ENCODE measurements at regions not wholly inside any gene's neighbourhood (a gene's known extent, or its start where the extent isn't known, plus 50 kb on each side); places are given as distances from the start of the nearest gene placed in this dataset.

DNA sequence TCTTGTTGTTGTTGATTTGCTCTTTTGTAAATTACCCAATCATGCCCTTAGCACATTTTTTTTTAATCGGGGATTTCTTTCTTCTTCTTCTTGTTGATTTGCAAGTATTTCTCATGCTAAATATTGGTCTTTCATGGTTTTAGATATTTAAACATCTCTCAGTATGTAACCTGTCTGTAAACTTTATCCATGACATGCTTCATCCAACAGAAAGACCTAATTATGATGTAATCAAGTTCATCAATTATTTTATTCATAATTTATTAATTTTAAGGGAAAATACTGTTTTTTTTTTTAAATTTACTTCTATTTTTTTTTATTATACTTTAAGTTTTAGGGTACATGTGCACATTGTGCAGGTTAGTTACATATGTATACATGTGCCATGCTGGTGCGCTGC is 69.8 kb downstream of the TNFSF18 start:
- TF ChIP-seq RARB (CRISPR knock-in tag; IDR thresholded peaks at IDR 0.05) (no peak), ISL1 (CRISPR knock-in tag; IDR thresholded peaks at IDR 0.05) (no peak), SNAI2 (CRISPR knock-in tag; IDR thresholded peaks at IDR 0.05) (no peak), ARNTL (CRISPR knock-in tag; IDR thresholded peaks at IDR 0.05; ENCODE audit: borderline replicate concordance, low read depth) (no peak), GLIS3 (CRISPR knock-in tag; IDR thresholded peaks at IDR 0.05) (no peak), ZNF8 (CRISPR knock-in tag; IDR thresholded peaks at IDR 0.05) (no peak), TOX (CRISPR knock-in tag; IDR thresholded peaks at IDR 0.05; ENCODE audit: borderline replicate concordance) (no peak), ZC3H10 (CRISPR knock-in tag; IDR thresholded peaks at IDR 0.05) (no peak), ZNF70 (CRISPR knock-in tag; IDR thresholded peaks at IDR 0.05) (no peak), BACH2 (CRISPR knock-in tag; IDR thresholded peaks at IDR 0.05; ENCODE audit: borderline replicate concordance) (no peak), CSDC2 (CRISPR knock-in tag; IDR thresholded peaks at IDR 0.05) (no peak), PPARA (CRISPR knock-in tag; IDR thresholded peaks at IDR 0.05; ENCODE audit: borderline replicate concordance) (no peak)

More for the DNA sequence above, 69.8 kb downstream of the TNFSF18 start:
- ATAC-seq = no peak
